Endothelial cell of umbilical vein (primary cell): ENCODE measurements at regions not wholly inside any gene's neighbourhood (a gene's known extent, or its start where the extent isn't known, plus 50 kb on each side); places are given as distances from the start of the nearest gene placed in this dataset.
"Not testable (repeated sequence)": the region's sequence is repeated elsewhere in the genome, so short reads cannot be mapped to it uniquely, and the experiment has no call there.

ENCODE experiments used
- BruUV-seq: library from RNA; stranded (reverse); fragments of 400-500 nt; replicated peaks from 2 replicates; lab custom pipeline; 2021; lab: Mats Ljungman, UMichigan
- CTCF ChIA-PET: fragments of 300-600, 350-600 bp; sonication (Branson Sonifier 250); formaldehyde crosslinking; loops from one replicate; lab custom pipeline; 2021; ENCODE audit warnings: antibody characterized with exemption, inconsistent platforms; lab: Charles Lee
- POLR2A ChIA-PET: fragments of 300-600, 350-600 bp; sonication (Branson Sonifier 250); formaldehyde crosslinking; loops from one replicate; lab custom pipeline; 2021; ENCODE audit warnings: antibody characterized with exemption, inconsistent platforms; lab: Charles Lee
- DNase-seq: peaks from one replicate; pipeline ENCODE4 v3.0.0-alpha.2; 2011; ENCODE audit warnings: low read depth, low spot score
- FAIRE-seq: peaks from 2 replicates; lab custom pipeline; 2011; peaks lifted over from hg19 to GRCh38; lab: Jason Lieb, UNC
- H2AFZ ChIP-seq: 2 replicates; pipeline ENCODE4 v1.6.0; 2012; ENCODE audit warnings: low read depth, low read length, control low read depth, inconsistent platforms
- H3K27ac ChIP-seq: 2 replicates; pipeline ENCODE4 v1.5.1; 2011; ENCODE audit warnings: low read depth, mild to moderate bottlenecking, control low read depth, low read length, moderate library complexity; ENCODE audit not compliant: insufficient read depth
- H3K27me3 ChIP-seq, 2 experiments: 2 replicates each; pipeline versions ENCODE4 v1.6.0 to v1.6.1; 2011; ENCODE audit warnings: low read length in 2 of 2, mixed read lengths in 1 of 2; ENCODE audit not compliant: control insufficient read depth in 2 of 2, insufficient read depth in 2 of 2
- H3K36me3 ChIP-seq, 2 experiments: 2 replicates in 1 of 2; 3 replicates in 1 of 2; pipeline ENCODE4 v1.5.1; 2011; ENCODE audit warnings: low read length in 2 of 2, mild to moderate bottlenecking in 1 of 2, moderate library complexity in 1 of 2; ENCODE audit not compliant: control insufficient read depth in 2 of 2, insufficient read depth in 2 of 2; ENCODE audit errors: extremely low read depth in 1 of 2
- H3K4me1 ChIP-seq: 3 replicates; pipeline ENCODE4 v1.5.1; 2011; ENCODE audit warnings: mild to moderate bottlenecking, low read length; ENCODE audit not compliant: control insufficient read depth, insufficient read depth; ENCODE audit errors: extremely low read depth
- H3K4me2 ChIP-seq: 2 replicates; pipeline ENCODE4 v1.6.1; 2011; ENCODE audit warnings: low read length, control low read depth, mixed read lengths; ENCODE audit not compliant: insufficient read depth
- H3K4me3 ChIP-seq, 3 experiments: fragments of 200-600 bp in 1 of 3; sonication (generic), shearing (Covaris generic) in 1 of 3; replicated peaks in 1 of 3; 2 replicates each; pipeline ENCODE4 v1.5.1; 2011 to 2016; ENCODE audit warnings: control low read depth in 3 of 3, low read length in 3 of 3, mild to moderate bottlenecking in 2 of 3, inconsistent platforms in 1 of 3, low read depth in 1 of 3, moderate library complexity in 1 of 3; ENCODE audit not compliant: insufficient read depth in 1 of 3
- H3K79me2 ChIP-seq: 2 replicates; pipeline ENCODE4 v1.6.0; 2012; ENCODE audit warnings: low read length, inconsistent platforms; ENCODE audit not compliant: control insufficient read depth, insufficient read depth
- H3K9ac ChIP-seq: replicated peaks from 2 replicates; pipeline ENCODE3; 2011; ENCODE audit warnings: low read length, control low read depth; ENCODE audit not compliant: insufficient read depth; ENCODE audit errors: extremely low read depth
- H3K9me1 ChIP-seq: replicated peaks from 3 replicates; pipeline ENCODE4 v1.6.0; 2011; ENCODE audit warnings: mild to moderate bottlenecking, low read length; ENCODE audit not compliant: control insufficient read depth, insufficient read depth; ENCODE audit errors: extremely low read depth
- H3K9me3 ChIP-seq: replicated peaks from 2 replicates; pipeline ENCODE4 v1.5.1; 2012; ENCODE audit warnings: low read length, inconsistent platforms; ENCODE audit not compliant: control insufficient read depth, insufficient read depth
- H4K20me1 ChIP-seq: replicated peaks from 2 replicates; pipeline ENCODE3; 2011; ENCODE audit warnings: mild to moderate bottlenecking, low read length; ENCODE audit not compliant: control insufficient read depth, insufficient read depth; ENCODE audit errors: extremely low read depth
- dilution Hi-C: fragments of 300-500 bp; cut with MboI; formaldehyde crosslinking; loops from one replicate; pipeline ENCODE4 v1.15.0; 2019; ENCODE audit warnings: low sequenced_read_pairs; ENCODE audit not compliant: extremely low pct_ligation_motif_present
- intact Hi-C: fragments of 100-400 bp; cut with micrococcal nuclease; formaldehyde crosslinking; loops from one replicate; pipeline ENCODE4 v1.10.0; 2022

DNA sequence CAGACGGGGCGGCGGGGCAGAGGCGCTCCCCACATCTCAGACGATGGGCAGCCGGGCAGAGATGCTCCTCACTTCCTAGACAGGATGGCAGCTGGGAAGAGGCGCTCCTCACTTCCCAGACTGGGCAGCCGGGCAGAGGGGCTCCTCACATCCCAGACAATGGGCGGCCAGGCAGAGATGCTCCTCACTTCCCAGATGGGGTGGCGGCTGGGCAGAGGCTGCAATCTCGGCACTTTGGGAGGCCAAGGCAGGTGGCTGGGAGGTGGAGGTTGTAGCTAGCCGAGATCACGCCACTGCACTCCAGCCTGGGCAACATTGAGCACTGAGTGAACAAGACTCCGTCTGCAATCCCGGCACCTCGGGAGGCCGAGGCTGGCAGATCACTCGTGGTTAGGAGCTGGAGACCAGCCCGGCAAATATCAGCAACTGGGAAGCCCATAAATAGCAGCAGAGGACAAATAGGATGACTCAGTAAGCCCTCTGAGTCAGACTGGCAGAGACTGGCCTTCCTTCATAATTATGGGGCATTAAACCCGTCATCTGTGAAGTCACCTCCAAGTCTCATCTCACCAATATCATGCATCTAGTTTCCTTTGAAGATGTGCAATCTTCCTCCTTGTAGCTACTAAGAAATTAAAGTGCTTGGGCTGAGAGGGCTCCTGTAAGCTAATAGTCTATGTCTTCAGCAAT is 337.3 kb downstream of the GOLGA6L6 start:
- CTCF ChIA-PET, BruUV-seq, H3K9ac ChIP-seq, FAIRE-seq, DNase-seq, H3K79me2 ChIP-seq, H3K36me3 ChIP-seq, intact Hi-C loops, POLR2A ChIA-PET, H3K4me3 ChIP-seq, H2AFZ ChIP-seq, H3K27ac ChIP-seq, dilution Hi-C loops, H3K27me3 ChIP-seq, H3K9me1 ChIP-seq, H4K20me1 ChIP-seq, H3K9me3 ChIP-seq, H3K4me2 ChIP-seq, H3K4me1 ChIP-seq: not testable (repeated sequence)

DNA sequence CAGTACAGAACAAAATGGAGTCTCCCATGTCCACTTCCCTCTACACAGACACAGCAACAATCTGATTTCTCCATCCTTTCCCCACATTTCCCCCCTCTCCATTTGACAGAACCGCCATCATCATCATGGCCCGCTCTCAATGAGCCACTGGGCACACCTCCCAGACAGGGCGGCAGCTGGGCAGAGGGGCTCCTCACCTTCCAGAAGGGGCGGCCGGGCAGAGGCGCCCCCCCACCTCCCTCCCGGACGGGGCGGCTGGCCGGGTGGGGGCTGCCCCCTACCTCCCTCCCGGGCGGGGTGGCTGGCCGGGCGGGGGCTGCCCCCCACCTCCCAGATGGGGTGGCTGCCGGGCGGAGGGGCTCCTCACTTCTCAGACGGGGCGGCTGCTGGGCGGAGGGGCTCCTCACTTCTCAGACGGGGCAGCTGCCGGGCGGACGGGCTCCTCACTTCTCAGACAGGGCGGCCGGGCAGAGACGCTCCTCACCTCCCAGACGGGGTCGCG is 337.9 kb downstream of the GOLGA6L6 start:
- FAIRE-seq, intact Hi-C loops, dilution Hi-C loops, H3K27ac ChIP-seq, BruUV-seq, H3K9me3 ChIP-seq, CTCF ChIA-PET, H3K36me3 ChIP-seq, DNase-seq, POLR2A ChIA-PET, H4K20me1 ChIP-seq, H3K4me2 ChIP-seq, H3K9me1 ChIP-seq, H3K27me3 ChIP-seq, H3K4me1 ChIP-seq, H2AFZ ChIP-seq, H3K79me2 ChIP-seq, H3K4me3 ChIP-seq, H3K9ac ChIP-seq: not testable (repeated sequence)

GRCh38 chr15:20194591-20195198 is 346.9 kb downstream of the GOLGA6L6 start:
- H3K27ac ChIP-seq, H3K79me2 ChIP-seq, H2AFZ ChIP-seq, FAIRE-seq, CTCF ChIA-PET, H3K9me3 ChIP-seq, H3K9ac ChIP-seq, DNase-seq, H3K4me2 ChIP-seq, H3K27me3 ChIP-seq, H3K4me3 ChIP-seq, H3K4me1 ChIP-seq, H3K36me3 ChIP-seq, POLR2A ChIA-PET, intact Hi-C loops, BruUV-seq, H3K9me1 ChIP-seq, H4K20me1 ChIP-seq, dilution Hi-C loops: not testable (repeated sequence)
